NT2/D1 (cell line): ENCODE measurements at regions not wholly inside any gene's neighbourhood (a gene's known extent, or its start where the extent isn't known, plus 50 kb on each side); places are given as distances from the start of the nearest gene placed in this dataset.

Experiments
- DNase-seq: peaks from one replicate; pipeline ENCODE4 v3.0.0-alpha.2; 2011; ENCODE audit warnings: low read depth, low spot score
- H3K27me3 ChIP-seq: 2 replicates; pipeline ENCODE4 v1.6.0; 2011; ENCODE audit warnings: mild to moderate bottlenecking; ENCODE audit not compliant: insufficient read length, insufficient read depth
- H3K36me3 ChIP-seq: 2 replicates; pipeline ENCODE4 v1.6.1; 2011; ENCODE audit warnings: mild to moderate bottlenecking, low read length, mixed read lengths; ENCODE audit not compliant: insufficient read depth, insufficient read length
- H3K4me1 ChIP-seq: 2 replicates; pipeline ENCODE4 v1.5.1; 2011; ENCODE audit not compliant: insufficient read depth, insufficient read length
- H3K4me3 ChIP-seq: 2 replicates; pipeline ENCODE4 v1.5.1; 2011; ENCODE audit warnings: low read depth; ENCODE audit not compliant: insufficient read length
- H3K9ac ChIP-seq: 2 replicates; pipeline ENCODE4 v1.6.0; 2011; ENCODE audit warnings: low read depth; ENCODE audit not compliant: insufficient read length
- H3K9me3 ChIP-seq: 2 replicates; pipeline ENCODE4 v1.5.1; 2011; ENCODE audit warnings: mild to moderate bottlenecking, low read length; ENCODE audit not compliant: insufficient read depth
- SUZ12 ChIP-seq: IDR thresholded peaks from 2 replicates; pipeline ENCODE4 v1.6.1; 2011; ENCODE audit not compliant: insufficient read length, insufficient read depth; ENCODE audit errors: extremely low read depth
- YY1 ChIP-seq: IDR thresholded peaks from 2 replicates; pipeline ENCODE4 v1.6.1; 2011; ENCODE audit not compliant: insufficient read length, insufficient read depth
- ZNF274 ChIP-seq: IDR thresholded peaks from 2 replicates; pipeline ENCODE4 v1.6.1; 2011; ENCODE audit warnings: mild to moderate bottlenecking, low read depth, low read length

GRCh38 chr4:137376312-137376711 lies 156.0 kb downstream of the PCDH18 start:
- DNase-seq: no peak
- TF ChIP-seq YY1 (no peak), SUZ12 (no peak), ZNF274 (no peak)
- Histone ChIP-seq H3K4me1 (no peaks in the 10 kb centered on the region), H3K4me3 (no peak overlapping the region), H3K36me3 (no peaks in the 10 kb centered on the region), H3K27me3 (no peaks in the 10 kb centered on the region), H3K9me3 (no peaks in the 10 kb centered on the region), H3K9ac (no peak overlapping the region)

GRCh38 chr4:137375111-137375850 lies 157.0 kb downstream of the PCDH18 start:
- H3K36me3 ChIP-seq: no peaks in the 10 kb centered on the region
- no peak overlapping the region for H3K9ac ChIP-seq
- TF ChIP-seq YY1 (no peak), ZNF274 (no peak)
- no peak for DNase-seq
- H3K4me1 ChIP-seq: no peaks in the 10 kb centered on the region
- no peaks in the 10 kb centered on the region for H3K9me3 ChIP-seq
- H3K27me3 ChIP-seq: no peaks in the 10 kb centered on the region
- H3K4me3 ChIP-seq: no peak overlapping the region

- TF ChIP-seq SUZ12: no peak
- no peak for TF ChIP-seq ZNF274
- TF ChIP-seq YY1: no peak
- H3K9me3 ChIP-seq: no peaks in the 10 kb centered on the region
- H3K27me3 ChIP-seq: no peaks in the 10 kb centered on the region
- DNase-seq: no peak
- no peak overlapping the region for H3K9ac ChIP-seq
- no peaks in the 10 kb centered on the region for H3K4me1 ChIP-seq
- no peaks in the 10 kb centered on the region for H3K36me3 ChIP-seq
- no peak overlapping the region for H3K4me3 ChIP-seq
Observed at GRCh38 chr4:137370679-137371078, 161.6 kb downstream of the PCDH18 start.

- DNase-seq: no peak
- H3K4me1 ChIP-seq: no peaks in the 10 kb centered on the region
Observed at GRCh38 chr4:137370206-137370633, 162.1 kb downstream of the PCDH18 start.

GRCh38 chr4:137367620-137368019 lies 164.7 kb downstream of the PCDH18 start:
- no peaks in the 10 kb centered on the region for H3K27me3 ChIP-seq
- no peak for DNase-seq
- no peak overlapping the region for H3K9ac ChIP-seq
- no peaks in the 10 kb centered on the region for H3K9me3 ChIP-seq
- no peaks in the 10 kb centered on the region for H3K4me1 ChIP-seq
- TF ChIP-seq YY1: no peak
- TF ChIP-seq ZNF274: no peak
- no peak for TF ChIP-seq SUZ12
- no peak overlapping the region for H3K4me3 ChIP-seq
- H3K36me3 ChIP-seq: no peaks in the 10 kb centered on the region

More at GRCh38 chr4:137370206-137370633, 162.1 kb downstream of the PCDH18 start:
- Histone ChIP-seq H3K4me3 (no peak overlapping the region), H3K27me3 (no peaks in the 10 kb centered on the region), H3K36me3 (no peaks in the 10 kb centered on the region), H3K9ac (no peak overlapping the region), H3K9me3 (no peaks in the 10 kb centered on the region)
- no peak for TF ChIP-seq ZNF274
- no peak for TF ChIP-seq YY1
- TF ChIP-seq SUZ12: no peak

- no peak for DNase-seq
- Histone ChIP-seq H3K4me1 (no peaks in the 10 kb centered on the region), H3K4me3 (no peak overlapping the region), H3K9ac (no peak overlapping the region), H3K36me3 (no peaks in the 10 kb centered on the region), H3K27me3 (no peaks in the 10 kb centered on the region), H3K9me3 (no peaks in the 10 kb centered on the region)
- TF ChIP-seq ZNF274 (no peak), SUZ12 (no peak), YY1 (no peak)
Observed at GRCh38 chr4:137363496-137363895, 168.8 kb downstream of the PCDH18 start.

- H3K4me1 ChIP-seq: no peaks in the 10 kb centered on the region
- no peak overlapping the region for H3K9ac ChIP-seq
- no peak overlapping the region for H3K4me3 ChIP-seq
- no peaks in the 10 kb centered on the region for H3K9me3 ChIP-seq
- no peak for DNase-seq
- H3K36me3 ChIP-seq: no peaks in the 10 kb centered on the region
- no peaks in the 10 kb centered on the region for H3K27me3 ChIP-seq
- TF ChIP-seq YY1 (no peak), SUZ12 (no peak), ZNF274 (no peak)
Observed at GRCh38 chr4:137361756-137362470, 170.4 kb downstream of the PCDH18 start.
